Dedifferentiated amniotic fluid mesenchymal stem cell (primary cell): ENCODE measurements at regions not wholly inside any gene's neighbourhood (a gene's known extent, or its start where the extent isn't known, plus 50 kb on each side); places are given as distances from the start of the nearest gene placed in this dataset.

ENCODE experiments used
- DNase-seq: peaks from one replicate; pipeline ENCODE4 v3.0.0-alpha.2; 2016; ENCODE audit errors: extremely low spot score

DNA sequence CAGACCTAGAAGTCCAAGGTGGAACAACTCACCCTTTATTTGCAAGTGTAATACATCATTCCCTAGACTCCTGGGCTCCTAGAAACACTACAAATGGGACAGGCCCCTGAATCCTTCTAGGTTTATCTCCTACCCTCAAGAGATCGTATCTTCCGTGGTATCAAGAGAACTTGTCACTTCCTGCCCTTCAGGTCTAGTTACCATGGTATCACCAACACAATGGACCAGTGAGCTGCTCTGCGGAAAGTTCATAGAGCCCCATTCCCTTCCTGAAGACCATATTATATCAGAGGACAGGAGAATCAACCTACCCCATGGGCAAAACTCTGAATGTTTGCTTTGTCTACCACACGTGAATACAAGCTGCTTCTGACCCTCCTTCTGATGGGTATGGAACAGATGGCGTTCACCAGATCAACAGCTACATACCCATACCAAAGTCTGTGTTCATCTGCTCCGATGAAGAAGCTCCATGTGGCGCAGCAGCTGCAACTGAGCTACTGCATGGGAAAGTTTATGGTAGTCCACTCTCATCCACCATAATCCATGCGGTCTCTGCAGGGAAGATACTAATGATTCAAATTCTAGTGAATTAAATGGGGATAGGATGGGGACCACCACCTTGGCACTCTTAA lies 84.6 kb upstream of the KLF13 start:
- DNase-seq: no peak

DNA sequence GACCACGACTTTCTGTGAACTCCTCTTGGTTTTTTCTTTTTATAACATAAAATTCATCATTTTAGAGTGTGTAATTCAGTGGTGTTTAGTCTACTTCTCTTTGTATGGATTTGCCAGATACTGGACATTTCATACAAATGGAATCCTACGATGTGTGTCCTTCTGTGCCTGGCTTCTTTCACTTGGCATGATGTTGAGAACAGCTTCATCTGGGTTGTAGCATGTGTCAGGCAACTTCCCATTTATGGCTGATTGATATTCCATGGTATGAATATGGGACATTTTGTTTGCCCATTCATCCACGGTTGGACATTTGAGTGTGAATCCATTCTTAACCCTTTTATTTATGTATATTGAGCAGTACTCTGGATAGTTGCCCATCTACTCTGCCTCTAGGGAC lies 82.7 kb upstream of the KLF13 start:
- no peak for DNase-seq

DNA sequence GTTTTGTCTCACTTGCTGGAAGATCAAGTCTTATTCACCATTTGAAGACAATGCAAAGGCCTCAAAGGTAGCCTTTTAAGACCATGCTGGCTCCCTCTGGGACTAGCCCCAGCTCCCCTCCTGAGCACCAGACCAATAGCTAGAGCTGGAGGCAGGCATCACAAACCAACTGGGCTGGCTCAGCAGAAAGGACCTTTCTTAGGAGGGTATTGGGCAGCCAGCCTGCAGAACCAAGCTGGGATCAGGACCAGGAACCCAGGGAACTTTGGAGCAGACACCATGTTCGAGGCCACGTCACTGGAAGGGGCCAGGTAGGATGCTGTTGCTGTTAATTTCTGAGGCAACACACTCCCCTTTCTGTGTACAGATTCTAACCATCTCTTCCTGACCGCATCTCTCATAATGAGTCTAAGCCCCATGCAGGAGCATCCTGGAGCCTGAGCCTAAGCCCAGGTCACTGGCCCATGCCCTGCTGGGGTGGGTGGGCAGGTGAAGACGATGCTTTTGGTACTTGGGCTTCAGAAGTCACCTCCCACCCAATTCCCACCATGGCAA lies 81.4 kb upstream of the KLF13 start:
- DNase-seq: no peak

DNA sequence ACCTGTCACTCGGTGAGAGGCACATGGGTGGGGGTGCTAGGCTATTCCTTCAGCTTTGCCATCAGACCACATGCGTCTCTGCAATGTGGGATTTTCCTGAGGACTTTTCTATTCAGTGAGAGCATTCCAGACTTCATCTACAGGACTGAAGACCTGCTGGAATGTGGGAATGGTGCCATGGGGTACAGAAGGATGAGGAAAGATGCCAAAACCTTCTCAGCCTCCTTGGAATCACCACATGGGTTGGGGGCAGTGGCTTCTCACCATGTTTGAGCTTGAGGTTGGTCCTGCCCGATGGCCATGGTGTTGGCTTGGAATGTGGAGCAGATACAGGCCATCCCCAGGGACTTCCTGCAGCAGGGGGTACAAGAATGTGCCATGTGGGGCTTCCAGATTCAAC lies 80.9 kb upstream of the KLF13 start:
- no peak for DNase-seq

DNA sequence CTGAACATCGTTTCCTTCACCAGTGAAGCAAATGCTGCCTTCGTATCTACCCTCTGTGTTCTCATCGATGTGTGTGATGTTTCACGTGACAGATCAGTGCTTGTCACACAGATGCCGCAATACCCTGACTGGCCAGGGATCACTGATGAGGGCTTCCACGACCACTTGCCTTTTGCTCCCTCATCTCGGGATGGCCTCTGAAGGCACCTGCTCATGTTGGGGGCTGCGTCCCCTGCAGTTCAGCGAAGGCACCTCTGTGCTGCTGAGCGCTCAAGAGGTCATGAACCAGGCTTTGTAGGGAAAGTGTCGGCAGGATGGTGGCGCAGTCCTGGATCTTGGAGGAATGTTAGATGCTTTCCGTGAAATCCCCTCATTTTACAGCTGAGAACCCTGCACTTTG lies 79.2 kb upstream of the KLF13 start:
- no peak for DNase-seq

DNA sequence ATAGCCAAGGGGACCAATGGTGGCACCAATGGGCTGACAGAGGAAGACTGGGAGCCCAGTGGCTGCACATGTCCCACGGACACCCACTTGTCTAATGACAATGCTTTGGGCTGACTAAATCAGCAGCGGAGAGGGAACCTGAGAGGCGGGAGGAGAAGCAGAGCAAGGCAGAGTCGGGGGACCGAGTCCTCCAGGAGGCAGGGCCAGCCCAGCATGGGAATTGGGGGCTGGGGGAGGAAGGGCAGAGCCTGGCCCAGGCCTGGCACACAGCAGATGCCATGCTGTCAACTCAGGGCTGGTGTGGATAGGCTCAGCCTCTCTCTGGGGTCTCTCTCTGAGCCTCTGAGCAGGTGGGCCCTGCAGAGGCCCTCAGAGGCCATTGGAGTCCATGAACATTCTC lies 78.4 kb upstream of the KLF13 start:
- DNase-seq: no peak

DNA sequence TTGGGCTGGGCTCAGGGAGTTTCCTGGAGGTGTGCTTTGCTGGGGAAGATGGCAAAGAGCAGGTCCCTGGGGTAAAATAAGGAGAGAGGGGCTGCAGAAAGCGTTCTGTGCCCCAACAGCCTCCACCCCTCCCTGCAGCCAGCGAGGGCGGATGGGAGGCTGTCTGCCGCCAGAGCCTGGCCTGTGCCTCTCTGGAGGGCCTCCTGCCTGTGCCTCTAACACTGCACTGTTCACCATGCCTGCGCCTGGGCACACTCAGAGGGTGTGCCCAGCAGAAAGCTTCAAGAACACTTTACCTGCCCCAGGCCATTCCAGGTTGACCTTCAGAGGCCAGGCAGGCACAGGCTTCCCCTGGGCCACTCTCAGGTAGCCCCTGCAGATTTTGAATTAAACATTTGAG lies 77.7 kb upstream of the KLF13 start:
- no peak for DNase-seq

DNA sequence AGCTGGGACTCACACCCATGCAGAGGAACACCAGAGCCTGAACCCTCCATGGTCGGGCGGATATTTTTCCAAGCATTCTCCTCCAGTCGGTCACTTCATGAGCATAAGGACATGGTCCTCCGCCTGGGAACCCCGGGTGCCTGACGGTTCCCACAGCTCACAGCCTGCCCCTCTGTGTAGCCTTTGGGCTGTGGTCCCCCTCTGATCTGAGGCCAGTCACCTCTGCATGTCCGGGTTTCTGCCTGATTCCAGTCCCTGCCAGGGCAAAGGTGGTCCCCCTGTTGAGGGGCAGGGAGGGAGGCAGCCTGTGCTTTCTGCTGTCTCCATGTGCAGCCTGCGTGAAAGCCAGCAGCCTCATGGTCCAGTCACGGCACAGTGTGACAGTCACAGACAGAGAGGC lies 76.6 kb upstream of the KLF13 start:
- no peak for DNase-seq

DNA sequence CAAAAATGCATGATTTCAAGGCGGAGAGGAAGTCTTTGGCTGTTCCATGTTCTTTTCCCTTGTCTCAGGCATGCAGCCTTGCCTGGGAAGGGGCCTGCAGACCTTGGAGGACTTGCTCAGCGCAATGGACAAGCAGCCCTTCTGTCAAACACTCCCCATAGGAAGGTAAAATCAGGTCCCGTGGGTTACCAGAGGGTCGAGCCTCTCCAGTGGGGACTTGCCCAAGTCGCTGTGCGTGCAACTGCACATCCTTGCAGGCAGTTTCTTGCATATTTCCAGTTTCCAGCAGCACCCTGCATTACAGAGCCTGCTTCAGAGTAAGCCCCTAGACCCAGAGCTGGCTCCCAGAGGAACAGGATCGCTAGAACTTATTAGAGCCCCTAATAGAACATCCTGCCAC lies 75.5 kb upstream of the KLF13 start:
- DNase-seq: no peak

DNA sequence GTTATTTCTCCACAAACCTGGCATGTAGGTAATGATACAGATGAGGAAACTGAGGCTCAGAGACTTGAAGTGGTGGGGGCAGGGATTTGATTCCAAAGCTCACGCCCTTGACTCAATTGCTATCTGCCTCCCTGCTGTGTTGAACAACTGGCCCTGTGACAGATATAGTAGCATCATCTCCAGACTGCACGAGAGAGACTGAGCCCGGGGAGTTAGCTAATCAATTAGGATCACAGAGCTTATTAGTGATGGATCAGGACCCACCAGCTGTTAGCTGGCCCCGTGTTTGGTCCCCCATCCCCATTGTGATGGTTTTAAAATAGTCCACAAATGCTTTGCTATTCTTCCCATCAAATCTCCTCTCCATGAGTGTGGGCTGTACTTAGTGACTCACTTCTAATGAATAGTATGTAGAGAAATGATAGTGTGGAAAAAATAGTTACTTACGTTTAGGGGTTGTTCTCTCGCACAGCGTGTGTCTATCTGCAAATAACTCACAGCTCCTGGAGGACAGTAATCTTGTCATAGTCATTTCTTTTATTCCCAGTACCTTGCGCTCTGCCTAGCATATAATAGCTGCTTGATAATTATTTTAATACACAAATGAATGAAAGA lies 74.4 kb upstream of the KLF13 start:
- DNase-seq: no peak

DNA sequence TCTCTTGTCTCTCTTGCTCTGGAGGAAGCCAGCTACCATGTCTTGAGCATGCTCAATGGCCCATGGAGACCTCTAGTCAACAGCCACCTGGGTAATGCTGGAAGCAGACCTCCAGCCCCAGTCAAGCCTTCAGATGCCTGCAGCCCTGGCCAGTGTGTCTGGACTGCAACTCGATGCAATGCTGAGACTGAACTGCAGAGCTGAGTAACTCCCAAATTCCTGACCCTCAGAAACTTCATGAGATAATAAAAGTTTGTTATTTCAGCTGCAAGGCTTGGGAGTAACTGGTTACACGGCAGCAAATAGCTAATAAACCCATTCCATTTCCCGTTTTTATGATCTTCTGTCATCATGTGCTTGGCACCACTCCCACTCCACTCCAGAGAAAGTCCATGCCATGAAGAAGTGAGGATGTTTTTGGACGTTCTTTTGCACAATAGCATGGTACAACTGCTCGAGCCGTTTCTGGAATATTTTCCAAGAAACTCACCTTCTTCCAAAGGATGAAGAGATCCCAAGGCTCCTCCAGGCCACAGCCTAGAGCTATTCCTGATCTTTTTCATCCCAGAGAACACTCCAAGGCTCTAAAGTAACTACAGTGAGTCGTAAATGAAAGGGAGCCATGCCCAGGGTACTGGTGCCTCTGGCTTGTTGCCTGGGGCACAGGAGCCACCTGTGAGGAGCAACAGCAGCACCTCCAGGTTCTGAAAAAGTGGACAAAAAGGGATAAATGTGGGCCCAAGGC lies 72.0 kb upstream of the KLF13 start:
- DNase-seq: no peak

DNA sequence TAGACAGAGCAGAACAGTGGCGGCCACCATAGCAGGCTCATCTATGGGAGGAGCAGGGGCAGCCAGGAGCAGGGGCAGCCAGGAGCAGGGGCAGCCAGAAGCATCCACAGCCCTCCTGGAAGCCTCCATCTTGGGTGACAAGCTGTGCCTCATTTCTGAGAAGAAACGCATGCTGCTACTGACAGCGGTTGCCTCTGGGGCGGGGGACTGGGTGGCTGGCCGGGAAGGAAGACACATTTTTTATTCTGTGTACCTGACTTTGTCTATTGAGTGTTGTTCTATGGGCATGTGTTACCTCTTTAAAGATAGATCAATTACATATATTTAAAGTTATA lies 71.5 kb upstream of the KLF13 start:
- DNase-seq: no peak

DNA sequence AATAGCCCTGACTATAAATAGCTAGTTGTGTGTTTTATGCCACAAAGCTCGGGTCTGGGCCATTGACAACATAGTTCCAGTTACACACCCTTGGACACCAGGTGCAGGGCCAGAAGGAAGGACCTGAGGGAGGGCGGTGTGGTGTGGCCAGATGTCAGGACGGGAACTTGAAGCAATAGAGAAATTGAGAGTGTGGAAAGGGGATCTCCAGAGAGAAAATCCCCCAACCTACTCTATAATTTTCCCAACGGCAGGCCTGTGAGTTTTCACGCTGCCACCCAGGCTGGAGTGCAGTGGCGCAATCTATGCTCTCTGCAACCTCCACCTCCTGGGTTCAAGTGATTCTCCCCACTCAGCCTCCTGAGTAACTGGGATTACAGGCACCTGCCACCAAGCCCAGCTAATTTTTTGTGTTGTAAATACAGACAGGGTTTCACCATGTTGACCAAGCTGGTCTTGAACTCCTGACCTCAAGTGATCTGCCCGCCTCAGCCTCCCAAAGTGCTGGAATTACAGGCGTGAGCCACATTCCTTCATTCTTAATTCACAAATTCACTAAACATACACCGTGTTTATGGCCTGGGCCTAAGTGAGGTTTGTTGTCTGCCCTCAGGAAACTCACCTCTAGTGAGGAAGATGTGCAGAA lies 70.8 kb upstream of the KLF13 start:
- no peak for DNase-seq

DNA sequence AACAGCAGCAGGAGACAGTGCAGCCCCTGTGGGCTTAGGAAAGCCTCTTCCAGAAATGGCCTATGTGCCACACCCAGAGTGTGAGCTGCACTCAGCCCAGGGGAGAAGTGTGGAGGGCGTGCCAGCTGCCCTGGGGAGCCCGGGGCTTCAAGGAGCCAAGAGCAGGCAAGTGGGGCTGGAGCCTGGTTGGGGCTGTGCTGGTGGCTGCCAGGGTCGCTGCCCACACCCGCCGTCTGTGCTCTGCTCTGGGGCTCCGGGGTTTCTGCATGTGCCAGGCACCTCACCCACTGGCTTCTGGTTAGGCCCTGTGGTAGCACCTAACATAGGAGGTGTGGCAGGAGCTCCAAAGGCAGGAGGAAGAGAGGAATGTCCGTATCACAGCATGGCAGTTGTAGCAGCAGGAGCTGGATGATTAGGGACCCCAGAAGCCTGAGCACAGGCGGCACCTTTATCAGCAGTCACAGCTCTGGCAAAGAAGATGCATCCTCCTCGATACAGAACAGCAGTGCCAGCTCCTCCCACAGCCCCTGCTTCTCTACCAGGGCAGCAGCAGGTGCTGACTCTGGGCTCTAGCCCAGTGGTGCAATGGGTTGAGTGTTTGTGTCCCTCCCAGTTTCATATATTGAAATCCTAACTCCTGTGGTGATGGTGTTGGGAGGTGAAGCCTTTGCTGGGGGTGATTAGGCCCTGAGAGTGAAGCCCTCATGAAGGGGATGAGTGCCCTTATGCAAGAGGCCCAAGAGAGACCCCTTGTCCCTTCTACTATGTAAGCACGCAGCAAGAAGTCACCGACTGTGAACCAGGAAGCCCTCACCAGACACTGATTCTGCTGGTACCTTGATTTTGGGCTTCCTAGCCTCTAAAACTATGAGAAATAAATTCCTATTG lies 70.0 kb upstream of the KLF13 start:
- DNase-seq: no peak

DNA sequence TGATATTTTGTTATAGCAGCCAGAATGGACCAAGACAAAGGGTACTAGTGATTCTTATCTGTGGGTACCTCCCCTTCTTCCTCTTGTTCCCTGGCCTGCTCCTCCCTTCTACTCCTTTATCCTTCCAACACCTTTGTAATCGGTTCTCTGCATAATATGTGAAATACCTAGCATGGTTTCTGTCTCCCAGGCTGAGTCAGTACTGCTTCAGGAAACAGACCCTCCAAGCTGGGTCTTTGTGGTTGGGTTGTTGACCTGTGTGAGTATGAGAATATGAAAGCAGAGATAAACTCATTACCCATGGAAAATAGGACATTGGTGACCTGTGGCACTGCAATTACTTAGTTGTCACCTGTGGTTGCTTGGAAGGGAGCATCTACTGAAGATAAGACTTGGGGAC lies 69.3 kb upstream of the KLF13 start:
- DNase-seq: no peak

DNA sequence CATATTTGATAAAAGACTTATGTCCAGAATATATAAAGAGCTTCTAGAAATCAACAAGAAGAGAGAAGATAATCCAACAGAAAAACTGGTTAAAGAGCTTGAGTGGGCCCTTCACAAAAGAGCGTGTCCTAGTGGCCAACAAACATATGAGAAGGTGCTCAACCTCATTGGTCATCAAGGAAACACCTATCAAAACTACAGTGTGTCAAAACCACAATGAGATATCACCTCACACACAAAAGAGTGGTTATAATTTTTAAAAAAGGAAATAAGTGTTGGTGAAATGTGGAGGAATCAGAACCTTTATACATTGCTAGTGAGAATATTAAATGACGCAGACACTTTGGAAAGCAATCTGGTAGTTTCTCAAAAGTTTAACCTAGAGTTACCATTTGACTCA lies 68.4 kb upstream of the KLF13 start:
- no peak for DNase-seq

DNA sequence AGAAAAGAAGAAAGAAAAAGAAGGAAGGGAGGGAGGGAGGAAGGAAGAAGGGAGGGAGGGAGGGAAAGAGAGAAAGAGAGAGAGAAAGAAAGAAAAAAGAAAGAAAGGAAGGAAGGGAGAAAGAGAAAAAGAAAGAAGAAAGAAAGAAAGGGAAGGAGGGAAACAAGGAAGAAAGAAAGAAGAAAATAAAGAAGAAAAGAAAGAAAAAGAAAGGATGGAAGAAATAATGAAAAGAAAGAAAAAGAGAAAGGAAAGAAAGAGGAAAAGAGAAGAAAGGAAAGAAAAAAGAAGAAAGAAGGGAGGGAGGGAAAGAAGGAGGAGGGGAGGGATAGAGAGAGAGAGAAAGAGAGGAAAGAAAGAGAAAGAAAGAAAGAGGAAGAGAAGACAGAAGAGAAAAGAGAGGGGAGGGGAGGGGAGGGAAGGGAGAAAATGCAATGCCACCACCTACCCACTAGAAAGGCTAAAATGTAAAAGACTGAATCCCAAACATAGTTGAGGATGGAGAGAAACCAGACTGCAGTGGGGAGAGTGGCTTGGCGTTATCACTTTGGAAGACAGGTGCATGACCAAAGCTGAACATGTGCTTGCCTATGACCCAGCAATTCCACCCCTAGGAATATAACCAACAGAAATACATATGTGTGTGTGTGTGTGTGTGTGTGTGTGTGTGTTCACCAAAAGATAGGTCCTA lies 66.9 kb upstream of the KLF13 start:
- DNase-seq: no peak

DNA sequence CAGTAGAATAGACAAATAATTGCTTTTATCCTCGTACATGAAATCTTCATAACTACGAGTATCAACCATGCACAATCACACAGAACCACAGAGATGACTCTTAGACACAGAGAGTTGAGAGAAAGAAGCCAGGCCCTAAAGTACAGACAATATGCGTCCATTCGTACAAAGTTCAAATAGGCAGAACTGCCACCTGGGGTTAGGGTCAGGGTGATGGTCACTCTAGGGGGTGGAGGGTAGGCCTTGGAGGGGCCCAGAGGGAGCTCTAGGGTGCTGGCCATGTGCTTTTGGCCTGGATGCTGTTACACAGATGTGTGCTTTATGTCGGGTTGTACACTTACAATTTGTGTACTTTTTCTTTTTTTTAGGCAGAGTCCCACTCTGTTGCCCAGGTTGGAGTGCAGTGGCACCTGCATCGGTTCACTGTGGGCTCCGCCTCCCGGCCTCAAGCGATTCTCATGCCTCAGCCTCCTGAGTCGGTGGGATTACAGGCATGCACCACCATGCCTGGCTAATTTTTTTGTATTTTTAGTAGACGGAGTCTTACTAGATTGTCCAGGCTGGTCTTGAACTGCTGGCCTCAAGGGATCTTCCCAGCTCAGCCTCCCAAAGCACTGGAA lies 65.9 kb upstream of the KLF13 start:
- no peak for DNase-seq

DNA sequence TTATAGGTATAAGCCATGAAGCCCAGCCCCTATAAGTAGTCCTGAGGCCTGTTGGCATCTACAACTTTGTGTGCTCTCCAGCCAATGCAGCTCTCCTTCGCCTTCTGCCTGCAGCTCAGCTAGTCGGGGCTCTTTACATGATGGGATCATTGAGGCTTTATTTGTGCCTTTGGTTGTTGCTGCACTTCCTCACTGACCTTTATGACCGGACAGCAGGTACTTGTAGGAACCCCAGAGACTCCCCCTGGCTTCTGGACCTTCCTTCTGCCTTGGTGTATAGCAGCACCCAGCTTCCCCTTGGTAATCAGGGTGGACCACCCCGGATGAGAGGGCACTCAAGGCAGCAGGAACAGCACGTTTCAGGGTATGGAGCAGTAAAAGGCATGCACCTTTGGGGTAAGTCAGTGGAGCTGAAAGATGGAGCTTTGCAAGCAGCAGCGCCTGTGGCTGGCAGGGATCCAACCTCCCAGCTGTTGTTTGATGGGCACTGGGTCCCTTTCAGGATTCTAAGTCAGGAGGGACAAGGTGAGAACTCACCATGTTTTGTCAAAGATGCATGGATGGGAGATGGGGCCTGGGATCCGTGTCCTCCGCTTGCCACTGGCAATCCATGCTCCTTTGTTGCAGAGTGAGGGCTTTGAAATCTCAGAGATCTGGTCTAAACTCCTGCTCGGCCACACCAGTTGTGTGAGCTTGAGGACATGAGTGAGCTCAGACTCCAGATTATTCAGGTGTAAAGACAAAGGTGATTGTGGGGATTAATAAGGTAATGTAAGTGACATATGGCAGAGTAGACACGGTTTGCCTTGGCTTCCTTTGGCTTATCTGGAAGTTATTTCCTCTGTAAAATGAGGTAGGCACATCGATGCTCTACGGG lies 65.1 kb upstream of the KLF13 start:
- no peak for DNase-seq

DNA sequence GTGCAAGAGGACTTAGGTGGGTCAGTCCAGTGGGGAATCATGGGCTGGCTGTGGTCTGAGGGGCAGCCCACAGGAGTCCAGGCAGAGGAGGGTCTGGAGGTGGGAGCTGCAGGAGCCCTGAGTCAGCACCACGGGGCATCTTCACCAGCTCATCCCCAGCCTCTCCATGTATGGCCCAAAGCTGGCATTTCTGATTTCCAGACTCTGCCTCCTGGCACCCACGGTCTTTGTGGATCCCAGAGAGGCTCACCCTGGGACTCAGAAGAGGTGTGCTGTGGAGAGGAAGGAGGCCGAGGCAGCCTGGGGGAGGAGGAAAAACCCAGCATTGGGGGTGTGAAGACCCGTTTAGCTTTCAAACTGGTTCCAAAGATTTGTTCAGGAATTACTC lies 64.5 kb upstream of the KLF13 start:
- DNase-seq: no peak
